NCI-H748 (cell line): ENCODE measurements at regions not wholly inside any gene's neighbourhood (a gene's known extent, or its start where the extent isn't known, plus 50 kb on each side); places are given as distances from the start of the nearest gene placed in this dataset.
"Not testable (repeated sequence)": the region's sequence is repeated elsewhere in the genome, so short reads cannot be mapped to it uniquely, and the experiment has no call there.

ENCODE experiments used
- DNase-seq: peaks from one replicate; lab custom pipeline; 2025; ENCODE audit not compliant: unreplicated experiment; lab: John Stamatoyannopoulos, UW

DNA sequence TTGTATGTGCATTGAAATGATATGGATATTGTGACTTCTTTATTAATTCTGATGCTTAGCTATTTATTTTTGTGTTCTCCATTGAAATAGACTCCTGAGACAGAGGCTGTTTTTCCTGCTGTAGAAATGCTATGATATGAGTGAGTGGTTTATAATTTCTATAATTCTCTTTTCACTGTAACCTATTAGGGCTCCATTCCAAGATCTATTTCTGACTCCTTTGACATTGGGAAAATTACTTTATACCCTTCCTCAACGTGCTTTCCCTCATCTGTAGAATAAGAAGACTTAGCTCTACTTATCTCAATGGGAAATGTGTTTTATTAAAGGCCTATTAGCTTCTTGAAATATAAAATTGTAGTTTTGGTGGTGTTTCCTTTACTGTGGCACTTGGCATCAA is 144.5 kb upstream of the RPRM start:
- DNase-seq: no peak

DNA sequence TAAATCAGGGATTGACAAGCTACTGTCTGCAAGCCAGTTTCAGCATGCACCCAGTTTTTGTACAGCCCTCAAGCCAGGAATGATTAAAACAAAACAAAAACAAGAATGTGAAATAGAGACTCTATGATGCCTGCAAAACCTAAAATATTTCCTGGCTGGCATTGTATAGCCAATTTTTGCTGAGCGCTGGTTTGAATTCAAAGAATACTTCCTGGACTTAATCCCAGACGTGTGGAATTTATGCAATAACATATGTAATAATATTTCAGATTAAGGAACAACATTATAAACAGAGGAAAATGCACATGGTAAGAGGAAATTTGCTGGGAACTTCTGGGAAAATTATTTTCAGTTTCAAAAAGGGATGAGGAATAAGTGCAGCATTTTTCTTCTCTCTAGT is 148.1 kb upstream of the RPRM start:
- no peak for DNase-seq

DNA sequence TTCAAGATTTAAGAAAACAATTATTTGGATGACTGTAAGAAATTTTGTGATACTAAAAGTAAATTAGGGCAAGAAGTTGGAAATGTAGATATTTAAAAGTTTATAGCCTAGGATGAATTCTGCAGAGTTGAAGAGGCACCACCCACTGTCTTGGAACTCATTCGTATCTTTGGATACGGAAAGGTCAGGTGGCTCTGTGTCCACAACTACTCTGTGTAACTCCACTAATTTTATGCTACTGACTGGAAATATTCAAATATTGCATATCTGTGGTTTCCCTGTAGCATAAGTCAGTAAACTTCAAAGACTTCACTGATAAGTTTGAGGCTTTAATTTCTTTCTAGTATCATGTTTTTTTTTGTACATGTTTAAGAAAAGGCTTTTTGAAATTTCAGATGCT is 156.9 kb upstream of the RPRM start:
- DNase-seq: no peak

DNA sequence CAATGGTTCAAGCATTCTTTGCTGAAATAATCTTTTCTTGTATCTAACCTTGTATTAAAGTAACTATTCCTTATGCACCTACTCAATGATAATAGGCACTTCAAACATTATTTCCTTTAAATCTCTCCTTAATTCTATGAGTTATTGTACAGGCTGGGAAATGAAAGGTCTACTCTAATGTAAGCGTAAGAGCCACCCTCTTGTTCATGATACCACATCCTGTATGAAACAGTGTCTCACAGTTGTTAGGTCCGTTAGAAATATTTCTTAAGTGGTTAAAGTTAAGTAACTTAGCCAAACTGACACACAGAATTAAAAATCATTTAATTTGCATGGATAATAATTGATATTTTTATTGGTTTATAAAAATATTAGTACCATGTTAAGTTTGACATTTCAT is 162.5 kb upstream of the RPRM start:
- no peak for DNase-seq

DNA sequence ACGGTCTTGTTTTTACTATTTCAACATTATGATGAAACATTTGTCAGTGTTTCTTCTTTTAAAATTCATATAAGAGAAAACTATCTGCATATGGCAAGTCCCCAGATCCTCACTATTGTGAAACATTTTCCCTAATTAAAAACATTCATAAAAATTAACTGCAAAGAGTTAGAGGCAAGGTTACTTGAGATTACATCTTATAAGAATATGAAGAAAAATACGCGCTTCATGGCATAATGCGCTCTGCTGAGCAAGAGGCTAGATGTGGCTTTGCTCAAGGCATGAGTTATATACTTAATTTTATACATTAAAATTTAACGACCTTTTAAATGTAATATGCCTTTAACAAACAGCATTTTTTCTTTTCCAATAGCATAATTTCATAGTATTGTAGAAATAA is 166.4 kb upstream of the RPRM start:
- no peak for DNase-seq

DNA sequence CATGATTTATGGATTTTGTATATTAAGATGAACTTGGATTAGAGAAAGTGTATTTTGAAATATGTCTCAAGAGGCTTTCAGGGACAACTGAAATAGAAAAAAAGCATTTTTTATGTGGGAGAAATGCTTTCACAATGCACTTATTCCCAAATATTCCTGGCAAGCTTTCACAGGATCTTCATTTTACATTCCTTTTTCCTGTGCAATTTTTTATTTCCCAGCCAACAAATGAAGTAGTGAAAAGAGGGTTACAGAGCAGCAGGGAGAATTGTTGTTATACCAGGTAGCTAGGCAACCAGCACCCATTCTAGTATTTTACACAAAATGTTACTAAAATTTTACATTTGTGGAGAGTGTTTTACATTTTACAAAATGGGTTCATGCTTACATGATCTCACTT is 167.0 kb upstream of the RPRM start:
- no peak for DNase-seq

DNA sequence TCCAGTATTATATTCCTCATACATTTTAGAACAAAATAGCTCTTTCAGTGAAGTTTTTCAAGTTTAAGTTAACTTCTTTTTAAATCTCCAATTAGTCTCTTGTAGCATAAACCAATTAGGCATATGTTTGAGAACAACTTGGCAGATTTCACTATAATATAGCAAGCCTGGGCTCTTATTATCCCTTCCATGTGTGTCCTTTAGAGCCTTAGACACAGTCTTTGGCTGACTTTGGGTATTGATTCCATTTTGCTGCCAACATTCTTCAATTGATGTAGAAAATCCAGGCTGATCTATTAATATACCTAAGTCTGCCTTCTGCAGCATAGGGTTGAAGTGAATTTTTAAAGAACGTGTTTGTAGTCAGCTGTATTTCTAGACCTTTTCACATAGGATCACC is 179.1 kb upstream of the RPRM start:
- no peak for DNase-seq

DNA sequence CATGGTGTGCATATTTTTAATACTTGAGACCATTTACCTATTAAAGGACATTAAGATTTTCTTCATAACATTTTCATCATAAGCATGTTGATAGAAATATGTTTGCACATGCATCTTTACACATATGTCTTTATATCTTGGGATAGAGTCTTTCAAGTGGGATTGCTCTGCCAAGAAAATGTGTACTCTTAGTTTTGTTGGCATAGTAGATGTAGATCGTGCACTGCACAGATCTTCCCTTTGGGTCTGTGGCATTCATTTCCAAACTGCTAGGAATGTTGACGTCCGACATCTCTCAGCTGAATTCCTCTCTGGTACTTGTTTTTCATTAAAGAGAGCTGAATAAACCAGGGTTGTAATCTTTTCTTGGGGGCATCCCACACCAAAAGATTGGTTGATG is 183.2 kb upstream of the RPRM start:
- DNase-seq: no peak

DNA sequence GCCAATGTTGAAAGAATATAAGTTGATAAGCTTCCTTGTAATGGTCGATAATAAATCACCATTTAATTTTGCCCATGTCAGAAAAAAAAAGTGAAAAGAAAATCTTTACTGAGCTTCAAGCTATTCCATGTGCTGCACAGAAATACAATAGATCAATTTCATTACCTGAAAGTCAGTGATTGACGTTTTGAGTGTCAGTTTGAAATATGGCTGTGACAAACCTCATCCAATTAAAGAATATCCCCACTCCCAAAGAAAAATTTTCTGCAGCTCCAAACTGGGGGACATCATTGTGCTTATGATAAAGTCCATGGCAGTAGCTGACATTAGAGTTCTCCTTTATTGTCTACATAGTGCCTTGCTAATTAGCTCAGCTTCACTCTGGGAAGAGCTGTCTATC is 184.8 kb upstream of the RPRM start:
- no peak for DNase-seq

DNA sequence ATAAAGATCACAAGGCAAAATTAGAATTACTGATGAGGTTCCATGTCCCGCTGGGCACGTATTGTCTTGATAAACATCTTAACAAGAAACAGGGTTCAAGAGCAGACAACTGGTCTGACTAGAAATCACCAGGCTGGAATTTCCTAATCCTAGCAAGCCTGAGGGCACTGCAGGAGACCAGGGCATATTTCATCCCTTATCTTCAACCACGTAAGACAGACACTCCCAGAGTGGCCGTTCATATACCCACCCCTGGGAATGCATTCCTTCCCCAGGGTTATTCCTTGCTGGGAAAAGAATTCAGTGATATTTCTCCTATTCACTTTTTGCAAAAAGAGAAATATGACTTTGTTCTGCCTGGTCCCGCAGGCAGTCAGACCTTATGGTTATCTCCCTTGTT is 185.4 kb upstream of the RPRM start:
- not testable (repeated sequence) for DNase-seq

DNA sequence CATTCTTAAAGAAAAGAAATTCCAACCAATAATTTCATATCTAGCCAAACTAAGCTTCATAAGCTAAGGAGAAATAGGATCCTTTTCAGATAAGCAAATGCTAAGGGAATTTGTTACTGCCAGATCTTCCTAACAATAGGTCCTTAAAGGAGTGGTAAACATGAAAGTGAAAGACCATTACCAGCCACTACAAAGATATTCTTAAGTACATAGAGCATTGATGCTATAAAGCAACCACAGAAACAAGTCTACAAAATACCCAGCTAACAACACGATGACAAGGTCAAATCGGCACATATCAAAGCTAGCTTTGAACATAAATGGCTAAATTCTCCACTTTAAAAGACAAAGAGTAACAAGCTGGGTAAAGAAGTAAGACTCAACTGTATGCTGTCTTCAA is 188.9 kb upstream of the RPRM start:
- no peak for DNase-seq

DNA sequence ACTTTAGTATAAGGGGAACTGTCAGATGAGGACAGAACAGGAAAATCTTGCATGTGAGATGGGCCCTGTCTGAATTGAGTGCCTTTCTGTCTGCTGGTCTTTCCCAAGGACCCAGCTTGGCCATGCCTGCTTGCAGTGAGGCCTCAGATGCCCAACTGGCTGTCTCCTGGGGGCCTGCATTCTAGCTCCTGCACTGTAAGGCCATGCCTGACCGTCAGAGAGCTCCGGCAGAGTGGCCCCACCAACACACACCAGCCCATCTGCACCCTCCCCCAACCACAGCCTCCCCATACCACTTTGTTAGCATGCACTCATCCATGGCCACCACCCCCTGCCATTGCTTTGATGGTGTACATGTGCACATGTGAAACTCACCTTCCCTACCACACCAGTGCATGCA is 190.4 kb upstream of the RPRM start:
- DNase-seq: no peak

DNA sequence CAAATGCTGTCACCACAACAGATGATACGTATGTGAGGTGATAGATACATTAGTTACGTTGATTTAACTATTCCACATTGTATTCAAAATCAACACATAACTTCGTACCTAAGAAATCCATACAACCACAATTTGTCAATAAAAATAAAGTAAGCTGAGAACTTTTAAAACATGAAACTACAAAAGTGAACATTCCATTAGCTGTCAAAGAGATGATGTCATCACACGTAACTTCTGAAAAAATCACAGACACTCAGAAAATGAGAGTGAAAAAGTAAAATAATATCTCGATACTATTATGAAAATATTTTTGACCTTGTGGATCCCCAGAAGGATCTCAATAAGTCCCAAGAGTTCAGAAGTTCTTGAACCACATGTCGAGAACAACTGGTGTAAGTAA is 161.6 kb upstream of the GALNT13 start:
- DNase-seq: no peak

DNA sequence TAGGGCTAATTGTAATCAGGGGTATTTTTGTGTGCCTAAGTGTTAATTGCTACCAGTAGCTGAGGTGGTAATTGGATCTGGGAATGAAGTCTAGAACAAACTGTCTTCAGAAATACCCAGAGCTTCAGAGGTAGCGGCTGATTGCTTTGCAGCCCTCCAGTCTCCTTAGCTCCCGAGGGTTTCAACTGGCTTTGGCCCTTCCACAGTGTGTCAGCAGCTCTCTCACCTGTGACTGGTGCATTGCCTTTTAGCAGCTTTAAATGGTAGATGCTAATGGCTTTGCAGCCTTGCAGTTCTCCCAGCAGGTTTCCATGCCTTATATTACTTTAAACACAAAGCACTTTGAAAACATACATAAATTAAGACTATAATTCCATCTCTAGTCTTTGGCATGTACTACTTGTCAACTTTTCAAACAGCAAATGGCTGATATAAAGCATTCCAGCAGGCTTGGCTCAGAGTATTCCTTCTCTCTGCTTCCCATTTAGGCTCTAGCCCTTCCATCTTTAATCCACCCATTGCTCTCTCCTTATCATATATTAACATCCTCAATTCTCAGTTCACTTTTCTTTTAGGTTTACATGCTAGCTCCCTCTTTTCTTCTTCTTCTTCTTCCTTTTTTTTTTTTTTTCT is 156.4 kb upstream of the GALNT13 start:
- DNase-seq: no peak

DNA sequence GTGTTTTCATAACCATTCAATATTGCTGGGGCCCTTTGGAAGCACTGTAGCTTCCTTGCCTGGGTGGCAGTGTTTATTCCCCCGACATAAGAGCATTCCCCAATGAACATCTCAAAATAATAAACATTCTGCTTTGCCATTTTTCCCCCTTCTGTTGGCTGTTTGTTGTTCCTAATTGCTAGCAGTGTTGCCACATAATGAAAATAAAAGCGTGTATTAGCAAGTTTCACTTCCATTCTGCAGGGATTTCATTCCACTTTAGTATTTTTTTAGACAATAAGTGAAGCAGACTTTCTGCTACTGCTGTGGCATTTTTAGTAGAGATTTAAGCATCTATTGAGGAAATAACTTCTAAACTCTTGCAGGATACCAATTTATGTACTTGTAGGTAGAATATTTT is 154.7 kb upstream of the GALNT13 start:
- no peak for DNase-seq

DNA sequence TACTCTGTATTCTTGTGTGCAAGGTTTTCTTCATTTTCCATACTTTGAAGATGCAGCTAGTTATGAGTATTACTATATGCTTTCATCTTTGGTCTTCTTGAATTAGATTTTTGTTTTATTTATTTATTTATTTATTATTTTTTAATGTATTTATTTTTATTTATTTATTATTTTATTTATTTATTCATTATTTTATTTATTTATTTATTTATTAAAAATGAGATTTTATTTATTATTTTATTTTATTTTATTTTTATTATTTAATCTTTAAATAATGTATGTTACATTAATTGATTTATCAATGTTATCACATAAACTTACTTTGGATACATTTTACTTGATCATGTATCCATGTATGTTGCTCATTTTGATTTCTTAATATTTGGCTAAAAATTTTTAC is 132.3 kb upstream of the GALNT13 start:
- no peak for DNase-seq

DNA sequence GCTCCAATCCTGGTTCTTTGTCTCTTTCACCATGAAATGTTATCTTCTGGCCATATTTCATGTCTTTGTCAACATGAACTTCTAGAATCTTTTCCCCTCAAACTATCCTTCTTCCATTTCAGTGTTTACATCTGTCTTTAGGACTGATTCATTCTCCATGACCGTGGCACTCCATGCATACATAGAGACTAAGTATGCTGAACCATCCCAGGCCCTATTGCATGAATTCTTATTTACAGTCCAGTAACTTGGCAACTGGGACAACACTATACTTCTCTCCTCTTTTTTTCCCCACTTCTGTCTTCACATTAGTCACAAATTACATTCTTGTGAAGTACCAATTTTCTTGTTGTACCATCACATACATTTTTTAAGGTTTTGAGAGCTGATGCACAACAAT is 109.8 kb upstream of the GALNT13 start:
- DNase-seq: no peak

DNA sequence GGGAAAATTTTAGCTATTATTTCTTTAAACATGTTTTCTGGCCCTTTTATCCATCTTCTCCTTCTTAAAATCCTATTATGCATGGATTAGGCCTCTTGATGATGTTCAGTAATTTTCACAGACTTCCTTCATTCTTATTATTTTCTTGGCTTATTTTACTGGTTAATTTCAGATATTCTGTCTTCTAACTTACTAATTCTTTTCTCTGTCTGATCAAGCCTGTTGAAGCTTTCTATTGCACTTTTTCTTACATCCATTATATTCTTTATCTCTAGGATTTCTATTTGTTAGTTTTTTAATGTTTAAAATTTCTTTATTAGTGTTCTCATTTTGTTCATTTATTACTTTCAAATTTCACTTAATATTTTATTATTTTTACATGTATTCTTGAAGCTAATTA is 105.3 kb upstream of the GALNT13 start:
- no peak for DNase-seq

DNA sequence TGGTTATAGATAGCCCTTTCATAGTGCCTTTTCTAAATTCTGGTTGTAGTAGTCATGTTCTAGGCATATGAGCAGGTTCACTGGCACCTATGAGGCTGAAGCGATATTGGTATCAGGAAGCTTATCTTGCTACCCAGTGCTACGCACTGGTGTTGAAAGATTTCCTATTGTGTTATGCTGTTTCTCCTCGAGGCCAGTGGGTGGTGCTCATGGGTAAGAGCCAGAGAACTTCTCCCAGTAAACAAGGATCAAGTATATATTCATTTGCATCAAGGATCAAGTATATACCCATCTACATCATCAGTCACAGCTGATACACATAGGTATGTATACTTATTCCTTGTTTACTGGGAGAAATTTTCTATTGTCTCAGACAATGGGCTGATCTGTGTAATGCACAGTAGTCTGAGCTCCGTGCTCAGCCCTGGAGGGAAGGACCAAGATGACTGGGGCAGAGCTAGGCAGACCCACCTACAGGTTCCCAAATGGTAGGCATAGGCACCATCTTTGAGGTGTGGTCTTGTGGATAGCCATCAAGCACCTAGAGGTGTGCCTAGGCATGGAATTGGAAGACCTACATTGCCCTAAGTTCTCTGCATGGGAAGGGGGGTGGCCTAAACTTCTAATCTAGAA is 101.2 kb upstream of the GALNT13 start:
- DNase-seq: peak; percentile 10

DNA sequence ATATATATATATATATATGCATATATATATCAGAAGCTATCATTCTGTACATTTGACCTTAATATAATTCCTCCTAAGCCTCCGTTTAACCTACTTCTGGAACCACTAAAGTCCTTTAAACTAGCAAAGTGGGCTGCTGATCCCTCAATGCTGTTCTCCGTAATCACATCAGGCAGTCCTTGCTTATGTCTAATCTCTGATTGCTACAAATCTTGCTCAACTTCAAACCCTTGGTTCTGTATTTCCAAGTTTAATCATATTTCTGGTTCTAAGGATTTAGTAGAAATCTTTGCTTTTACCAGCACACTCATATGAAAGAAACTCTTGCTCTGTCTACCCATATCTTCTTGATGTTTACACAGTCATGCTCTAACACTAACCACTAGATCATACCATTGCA is 91.5 kb upstream of the GALNT13 start:
- DNase-seq: no peak

DNA sequence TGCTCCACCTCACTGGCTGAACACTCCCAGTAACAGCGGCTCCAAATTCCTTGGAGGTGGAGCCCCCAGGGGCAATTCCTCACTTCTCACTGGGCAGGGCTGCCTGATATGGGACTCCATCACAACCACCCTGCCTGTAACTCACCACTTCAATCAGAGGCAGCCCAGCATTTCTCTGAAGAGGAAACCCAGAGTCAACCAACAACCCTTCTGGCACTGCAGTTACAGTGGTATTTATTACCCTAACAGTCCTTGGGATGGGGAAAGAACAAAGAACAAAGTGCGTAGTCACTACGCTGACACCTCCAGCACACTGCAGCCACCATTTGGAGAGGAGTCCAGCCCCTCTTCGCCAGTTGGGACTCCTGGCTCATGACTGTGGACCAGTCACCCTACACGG is 85.7 kb upstream of the GALNT13 start:
- no peak for DNase-seq

DNA sequence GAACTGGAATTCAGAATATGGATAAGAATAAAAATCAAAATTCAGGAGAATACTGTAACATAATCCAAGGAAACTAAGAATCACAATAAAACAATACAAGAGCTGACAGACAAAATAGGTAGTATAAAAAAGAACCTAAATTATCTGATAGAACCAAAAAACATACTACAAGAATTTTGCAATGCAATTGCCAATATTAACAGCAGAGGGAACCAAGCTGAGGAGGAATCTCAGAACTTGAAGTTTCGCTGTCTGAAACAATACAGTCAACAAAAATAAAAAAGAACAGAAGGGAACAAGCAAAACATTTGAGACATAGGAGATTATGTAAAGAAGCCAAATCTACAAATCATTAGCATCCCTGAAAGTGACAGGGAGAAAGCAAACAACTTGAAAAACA is 84.1 kb upstream of the GALNT13 start:
- no peak for DNase-seq

DNA sequence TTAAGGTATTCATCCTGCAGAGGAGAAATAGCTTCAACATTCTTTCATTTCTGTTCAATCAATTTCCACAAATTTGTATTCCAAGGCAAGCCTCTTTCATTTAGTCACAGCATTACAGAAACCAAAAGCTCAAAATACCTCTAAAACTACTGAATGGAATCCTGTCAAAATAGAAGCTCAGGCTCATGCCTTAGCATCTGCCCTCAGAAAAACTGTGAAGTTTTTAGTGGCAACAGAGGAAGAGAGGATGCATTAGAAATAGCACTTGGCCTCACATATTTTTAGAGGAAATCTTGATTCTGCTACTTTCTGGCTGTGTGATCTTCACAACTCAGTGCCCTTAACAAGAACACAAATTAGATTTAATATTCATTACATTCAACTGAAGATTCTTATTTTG is 69.1 kb upstream of the GALNT13 start:
- DNase-seq: no peak
